ENCODE measurements at regions not wholly inside any gene's neighbourhood (a gene's known extent, or its start where the extent isn't known, plus 50 kb on each side); places are given as distances from the start of the nearest gene placed in this dataset.
"Not testable (repeated sequence)": the region's sequence is repeated elsewhere in the genome, so short reads cannot be mapped to it uniquely, and the experiment has no call there.

- DNase-seq, result no peak
Measured at GRCh38 chr6:155795173-155795796, 339.6 kb upstream of the NOX3 start.

GRCh38 chr6:155791891-155792290 lies 336.3 kb upstream of the NOX3 start:
- no peak for DNase-seq

GRCh38 chr6:155791186-155791585 lies 335.5 kb upstream of the NOX3 start:
- DNase-seq, result no peak

- no peak for DNase-seq
Measured at GRCh38 chr6:155787168-155787567, 331.5 kb upstream of the NOX3 start.

- no peak for DNase-seq
Measured at GRCh38 chr6:155786528-155786927, 330.9 kb upstream of the NOX3 start.

- no peak for DNase-seq
Measured at GRCh38 chr6:155782739-155783459, 327.3 kb upstream of the NOX3 start.

GRCh38 chr6:155782320-155782731 lies 326.7 kb upstream of the NOX3 start:
- DNase-seq, result no peak

- no peak for DNase-seq
Measured at GRCh38 chr6:155779456-155779855, 323.8 kb upstream of the NOX3 start.

- no peak for DNase-seq
Measured at GRCh38 chr6:155778336-155778735, 322.7 kb upstream of the NOX3 start.

- no peak for DNase-seq
Measured at GRCh38 chr6:155771822-155772221, 316.2 kb upstream of the NOX3 start.

- DNase-seq, result no peak
Measured at GRCh38 chr6:155770856-155771255, 315.2 kb upstream of the NOX3 start.

GRCh38 chr6:155770313-155770712 lies 314.7 kb upstream of the NOX3 start:
- DNase-seq, result no peak

GRCh38 chr6:155765275-155766194 lies 309.9 kb upstream of the NOX3 start:
- DNase-seq, result no peak

GRCh38 chr6:155762649-155763048 lies 307.0 kb upstream of the NOX3 start:
- DNase-seq, result no peak

GRCh38 chr6:155755452-155755851 lies 299.8 kb upstream of the NOX3 start:
- DNase-seq, result no peak

GRCh38 chr6:155748778-155749177 lies 293.1 kb upstream of the NOX3 start:
- not testable (repeated sequence) for DNase-seq

GRCh38 chr6:155747491-155747890 lies 291.9 kb upstream of the NOX3 start:
- no peak for DNase-seq

GRCh38 chr6:155740781-155741399 lies 285.3 kb upstream of the NOX3 start:
- no peak for DNase-seq

- no peak for DNase-seq
Measured at GRCh38 chr6:155738602-155739105, 283.0 kb upstream of the NOX3 start.

GRCh38 chr6:155717374-155717773 lies 261.7 kb upstream of the NOX3 start:
- no peak for DNase-seq

- no peak for DNase-seq
Measured at GRCh38 chr6:155710704-155711103, 255.1 kb upstream of the NOX3 start.

- no peak for DNase-seq
Measured at GRCh38 chr6:155709262-155709661, 253.6 kb upstream of the NOX3 start.

GRCh38 chr6:155708100-155708499 lies 252.5 kb upstream of the NOX3 start:
- no peak for DNase-seq

All from NCI-H2081 treated with DMSO at 0.1 percent for 48 hours (cell line).